ENCODE measurements at regions not wholly inside any gene's neighbourhood (a gene's known extent, or its start where the extent isn't known, plus 50 kb on each side); places are given as distances from the start of the nearest gene placed in this dataset.

- POLR2A ChIA-PET (ENCODE audit: unreplicated experiment) = no interaction called here
- no peak overlapping the region for H2BK20ac ChIP-seq (ENCODE audit: low read depth, low read length)
- no peaks in the 10 kb centered on the region for H3K36me3 ChIP-seq (ENCODE audit: control insufficient read depth, insufficient read depth, low read length)
- no peak for ATAC-seq (ENCODE audit: low read depth)
- H2BK15ac ChIP-seq (ENCODE audit: low read depth, low read length) = no peak overlapping the region
- no peak overlapping the region for H4K8ac ChIP-seq (ENCODE audit: low read depth in 2 of 2, low read length in 2 of 2)
- H3K4ac ChIP-seq (ENCODE audit: low read depth, low read length) = no peak overlapping the region
- no peak overlapping the region for H3K23ac ChIP-seq (ENCODE audit: low read depth, low read length)
- no peak overlapping the region for H3K14ac ChIP-seq (replicated peaks; ENCODE audit: low read depth, low read length)
- H4K91ac ChIP-seq (ENCODE audit: insufficient read depth, low read depth, low read length) = no peak overlapping the region
- H2AK9ac ChIP-seq (replicated peaks; ENCODE audit: low read depth, low read length, poor library complexity) = no peak overlapping the region
- intact Hi-C loops (cut with micrococcal nuclease) = no loop called here
- CTCF ChIA-PET = no interaction called here
- no peak overlapping the region for H3K56ac ChIP-seq (ENCODE audit: extremely low read depth, insufficient read depth, low read length)
- in situ Hi-C loops (cut with MboI; ENCODE audit: low sequenced_read_pairs) = no loop called here
- H3K9me1 ChIP-seq (ENCODE audit: insufficient read depth, low read length) = no peaks in the 10 kb centered on the region
- no peak overlapping the region for H2AFZ ChIP-seq (replicated peaks; ENCODE audit: low read length, poor library complexity)
- no peak overlapping the region for H2AK5ac ChIP-seq (ENCODE audit: low read depth, low read length)
- no peak overlapping the region for H3K4me2 ChIP-seq (ENCODE audit: low read depth, low read length)
- no peak for DNase-seq
- H3K27me3 ChIP-seq (ENCODE audit: control insufficient read depth, insufficient read depth, low read length) = no peaks in the 10 kb centered on the region
- no peaks in the 10 kb centered on the region for H4K20me1 ChIP-seq (ENCODE audit: insufficient read depth, low read length)
- no peak overlapping the region for H3K27ac ChIP-seq (ENCODE audit: insufficient read depth, low read length)
- H3K18ac ChIP-seq (ENCODE audit: low read depth, low read length) = no peak overlapping the region
- H4K5ac ChIP-seq (ENCODE audit: low read depth, low read length) = no peak overlapping the region
- no peaks in the 10 kb centered on the region for H3K4me1 ChIP-seq (ENCODE audit: control insufficient read depth, insufficient read depth, low read length)
- H3K9me3 ChIP-seq (ENCODE audit: control insufficient read depth, insufficient read depth, low read length) = no peaks in the 10 kb centered on the region; the same call in 1 of the 2 replicates
- WGBS, 2 experiments (ENCODE audit: extremely low coverage in 2 of 2, insufficient read length in 1 of 2) = no CpG with 5 or more reads among the region's 6 CpGs
- no peaks in the 10 kb centered on the region for H3K79me1 ChIP-seq (ENCODE audit: low read depth in 1 of 2, low read length in 2 of 2)
- no peak overlapping the region for H2BK120ac ChIP-seq (ENCODE audit: low read depth, low read length)
- H3K4me3 ChIP-seq (ENCODE audit: insufficient read depth, low read depth, low read length) = no peak overlapping the region
- TF ChIP-seq POLR2A (IDR thresholded peaks at IDR 0.05; ENCODE audit: low read depth, low read length) = no peak
- TF ChIP-seq FOS (IDR thresholded peaks at IDR 0.05; ENCODE audit: low read depth, low read length) = no peak
- TF ChIP-seq BHLHE40 (IDR thresholded peaks at IDR 0.05; ENCODE audit: low read depth, low read length) = no peak
- TF ChIP-seq USF2 (IDR thresholded peaks at IDR 0.05; ENCODE audit: low read depth, low read length) = no peak
- TF ChIP-seq MAZ (IDR thresholded peaks at IDR 0.05; ENCODE audit: borderline replicate concordance, low read depth, low read length) = no peak
- no peak for TF ChIP-seq CHD1 (IDR thresholded peaks at IDR 0.05; ENCODE audit: low read depth, low read length)
- TF ChIP-seq, protein P1, sequence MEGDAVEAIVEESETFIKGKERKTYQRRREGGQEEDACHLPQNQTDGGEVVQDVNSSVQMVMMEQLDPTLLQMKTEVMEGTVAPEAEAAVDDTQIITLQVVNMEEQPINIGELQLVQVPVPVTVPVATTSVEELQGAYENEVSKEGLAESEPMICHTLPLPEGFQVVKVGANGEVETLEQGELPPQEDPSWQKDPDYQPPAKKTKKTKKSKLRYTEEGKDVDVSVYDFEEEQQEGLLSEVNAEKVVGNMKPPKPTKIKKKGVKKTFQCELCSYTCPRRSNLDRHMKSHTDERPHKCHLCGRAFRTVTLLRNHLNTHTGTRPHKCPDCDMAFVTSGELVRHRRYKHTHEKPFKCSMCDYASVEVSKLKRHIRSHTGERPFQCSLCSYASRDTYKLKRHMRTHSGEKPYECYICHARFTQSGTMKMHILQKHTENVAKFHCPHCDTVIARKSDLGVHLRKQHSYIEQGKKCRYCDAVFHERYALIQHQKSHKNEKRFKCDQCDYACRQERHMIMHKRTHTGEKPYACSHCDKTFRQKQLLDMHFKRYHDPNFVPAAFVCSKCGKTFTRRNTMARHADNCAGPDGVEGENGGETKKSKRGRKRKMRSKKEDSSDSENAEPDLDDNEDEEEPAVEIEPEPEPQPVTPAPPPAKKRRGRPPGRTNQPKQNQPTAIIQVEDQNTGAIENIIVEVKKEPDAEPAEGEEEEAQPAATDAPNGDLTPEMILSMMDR (conservative IDR thresholded peaks at IDR 0.05; ENCODE audit: low read depth, low read length) = no peak
- TF ChIP-seq RFX5 (IDR thresholded peaks at IDR 0.05; ENCODE audit: low read depth, low read length) = no peak
- TF ChIP-seq MAFK (IDR thresholded peaks at IDR 0.05; ENCODE audit: low read depth, low read length) = no peak
- TF ChIP-seq RAD21 (IDR thresholded peaks at IDR 0.05; ENCODE audit: low read length) = no peak
- no peak for TF ChIP-seq RCOR1 (IDR thresholded peaks at IDR 0.05; ENCODE audit: insufficient replicate concordance, low read length)
- no peak for TF ChIP-seq CEBPB (IDR thresholded peaks at IDR 0.05; ENCODE audit: low read depth, low read length)
- no peak for TF ChIP-seq MXI1 (IDR thresholded peaks at IDR 0.05; ENCODE audit: borderline replicate concordance, low read depth, low read length)
- TF ChIP-seq SMC3 (IDR thresholded peaks at IDR 0.05; ENCODE audit: low read depth, low read length) = no peak
- TF ChIP-seq NFE2L2 (IDR thresholded peaks at IDR 0.05; ENCODE audit: low read depth, low read length) = no peak
- TF ChIP-seq ELK1 (IDR thresholded peaks at IDR 0.05; ENCODE audit: borderline replicate concordance, low read depth, low read length) = no peak
- dilution Hi-C loops (cut with HindIII; ENCODE audit: low sequenced_read_pairs, unreplicated experiment) = no loop called here
- BruUV-seq (replicated peaks) = no TSS peak
- H2BK5ac ChIP-seq (ENCODE audit: low read depth, low read length, poor library complexity, severe bottlenecking) = no peak overlapping the region
- no peak overlapping the region for H3K9ac ChIP-seq (ENCODE audit: low read depth, low read length)
These were observed 233.4 kb upstream of the SPRY2 start for GRCh38 chr13:80574113-80574850.

All from IMR-90 (cell line).